ENCODE measurements at regions not wholly inside any gene's neighbourhood (a gene's known extent, or its start where the extent isn't known, plus 50 kb on each side); places are given as distances from the start of the nearest gene placed in this dataset.
"Not testable (repeated sequence)": the region's sequence is repeated elsewhere in the genome, so short reads cannot be mapped to it uniquely, and the experiment has no call there.

DNA sequence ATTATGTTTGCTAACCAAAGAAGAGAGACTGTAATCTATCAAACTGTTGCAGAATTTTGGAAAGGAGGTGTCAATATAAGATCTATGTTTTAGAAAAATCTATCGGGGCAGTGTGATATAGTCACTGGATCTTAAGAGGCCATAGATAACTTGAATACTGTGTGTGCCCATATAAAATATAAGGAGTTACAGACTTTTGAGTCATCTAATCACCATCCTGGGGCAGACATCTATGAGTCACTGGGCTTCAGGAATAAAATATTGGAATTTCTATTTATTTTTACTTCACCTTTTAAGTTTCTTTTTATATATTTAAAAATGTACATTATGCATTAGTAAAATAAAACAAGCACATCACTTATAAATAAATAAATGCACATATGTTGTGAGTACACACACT lies 509.3 kb upstream of the MAN1A1 start:
- DNase-seq, result no peak

DNA sequence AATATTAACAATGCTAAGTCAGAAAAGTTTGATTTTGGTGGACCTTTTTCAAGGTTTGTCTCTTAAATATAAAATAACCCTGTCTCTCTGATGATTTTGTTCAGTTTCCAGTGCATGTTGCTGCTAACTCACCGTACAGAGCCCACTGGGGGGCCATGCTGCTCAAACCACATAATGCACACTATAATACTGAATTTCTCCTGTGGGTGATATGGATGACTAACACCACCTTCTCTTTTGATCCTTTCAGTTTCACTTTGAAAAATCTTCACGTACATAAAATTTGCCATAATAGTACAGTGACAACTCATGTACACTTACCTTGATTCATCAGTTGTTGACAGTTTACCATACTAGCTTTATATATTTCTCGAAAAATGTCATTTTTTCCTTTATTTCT lies 506.6 kb upstream of the MAN1A1 start:
- no peak for DNase-seq

DNA sequence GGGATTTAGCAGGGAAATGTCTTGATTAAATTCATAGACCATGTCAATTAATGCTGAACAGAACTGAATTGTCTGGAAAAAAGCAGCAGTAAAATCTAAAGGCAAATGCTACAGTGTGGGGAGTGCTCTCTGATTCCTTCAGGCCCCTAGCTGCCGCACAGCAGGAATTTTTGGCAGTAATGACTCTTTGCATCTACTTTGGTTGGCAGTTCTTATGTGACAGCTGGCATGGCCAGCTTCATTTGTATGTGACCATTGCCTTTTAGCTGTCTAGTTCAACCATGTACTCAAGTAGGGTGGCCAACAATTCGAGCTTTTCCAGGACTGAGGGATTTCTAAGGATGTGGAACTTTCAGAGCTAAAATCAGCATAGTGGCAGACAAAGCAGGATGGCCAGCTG lies 499.1 kb upstream of the MAN1A1 start:
- no peak for DNase-seq

DNA sequence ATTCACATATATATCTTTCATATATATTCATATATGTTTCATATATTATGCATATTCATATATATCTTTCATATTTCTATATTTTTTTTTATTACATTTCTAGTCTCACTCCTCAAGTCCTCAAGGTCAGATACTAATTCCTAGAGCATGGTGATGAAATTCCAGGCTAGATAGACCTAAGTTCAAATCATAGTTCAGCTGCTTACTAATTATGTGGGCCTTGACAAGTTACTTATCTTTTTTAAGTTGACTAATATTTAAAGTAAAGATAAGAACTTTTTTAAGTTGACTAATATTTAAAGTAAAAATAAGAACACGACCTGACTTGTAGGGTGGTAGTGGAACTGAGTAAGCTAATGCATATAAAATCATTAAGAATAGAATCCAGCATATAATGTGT lies 495.6 kb upstream of the MAN1A1 start:
- DNase-seq, result no peak

DNA sequence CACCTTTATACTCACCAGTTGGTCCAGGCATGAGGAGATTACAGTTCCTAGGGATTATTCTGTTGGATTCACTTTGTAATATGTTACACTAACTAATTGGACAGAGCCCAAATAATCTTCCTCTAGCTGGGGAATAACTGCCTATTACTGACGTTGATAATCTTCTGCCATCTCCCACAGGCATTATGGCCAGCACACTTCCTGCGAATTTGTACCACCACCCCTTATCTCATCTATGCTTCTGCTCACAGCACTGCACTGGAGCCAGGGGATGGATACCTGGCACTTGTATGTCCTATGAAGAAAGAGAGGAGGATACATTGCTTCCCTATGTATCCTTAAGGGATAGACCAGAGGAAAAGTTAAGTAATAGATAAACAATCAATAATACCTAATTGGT lies 494.8 kb upstream of the MAN1A1 start:
- no peak for DNase-seq

DNA sequence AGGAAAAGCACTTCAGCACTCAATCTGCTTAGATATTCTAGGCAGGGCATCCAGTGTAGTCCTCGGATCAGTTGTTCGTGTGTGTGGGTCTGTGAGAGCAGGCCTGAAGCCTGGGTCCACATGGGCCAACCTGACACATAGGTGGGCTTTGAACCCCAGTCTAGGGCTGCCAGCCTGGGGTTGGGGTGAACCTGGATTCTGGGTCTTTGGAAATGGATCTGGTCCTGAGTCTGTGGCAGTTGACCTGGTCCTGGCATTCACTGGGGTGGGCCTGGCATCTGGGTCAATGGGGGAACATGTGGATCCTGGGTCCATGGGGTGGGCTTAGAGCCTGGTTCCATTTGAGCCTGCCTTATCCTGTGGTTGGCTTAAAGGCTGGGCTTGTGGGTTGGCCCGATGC lies 492.6 kb upstream of the MAN1A1 start:
- no peak for DNase-seq

DNA sequence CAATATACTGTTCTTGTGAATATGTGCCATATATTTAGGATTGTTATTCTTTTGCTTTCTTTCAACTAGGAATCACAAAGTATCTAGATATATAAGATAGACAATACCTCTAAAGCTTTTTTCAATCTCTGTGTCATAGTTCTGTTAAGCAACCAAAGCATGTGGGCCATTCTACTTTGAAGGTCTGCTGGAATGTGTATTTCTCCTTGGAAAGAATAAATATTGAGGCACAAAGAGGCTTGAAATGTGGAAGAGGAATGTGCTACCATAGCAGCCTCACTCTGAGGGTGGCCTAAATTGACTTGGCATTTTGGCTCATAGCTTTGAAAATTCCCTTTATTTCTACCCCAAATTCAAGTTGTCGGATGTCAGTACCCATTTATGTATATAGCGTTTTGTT lies 488.5 kb upstream of the MAN1A1 start:
- DNase-seq, result no peak

DNA sequence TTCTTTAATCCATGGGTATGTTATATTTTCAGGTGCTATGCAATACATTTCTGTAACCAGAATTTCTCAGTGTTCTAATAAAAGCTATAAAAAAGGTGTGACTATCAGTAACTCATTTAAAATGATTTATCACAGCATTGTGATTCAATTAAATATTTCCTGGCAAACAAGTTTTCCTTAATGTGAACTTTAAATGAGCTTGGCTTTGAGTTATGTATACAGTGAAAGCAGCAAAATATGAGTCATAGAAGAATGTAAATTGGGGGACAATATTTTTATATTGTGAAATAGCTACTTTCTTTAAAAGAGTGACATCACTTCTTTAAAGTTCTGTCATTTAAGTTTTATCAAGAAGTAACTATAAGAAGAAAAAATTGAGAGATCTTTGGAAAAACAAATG lies 484.9 kb upstream of the MAN1A1 start:
- no peak for DNase-seq

DNA sequence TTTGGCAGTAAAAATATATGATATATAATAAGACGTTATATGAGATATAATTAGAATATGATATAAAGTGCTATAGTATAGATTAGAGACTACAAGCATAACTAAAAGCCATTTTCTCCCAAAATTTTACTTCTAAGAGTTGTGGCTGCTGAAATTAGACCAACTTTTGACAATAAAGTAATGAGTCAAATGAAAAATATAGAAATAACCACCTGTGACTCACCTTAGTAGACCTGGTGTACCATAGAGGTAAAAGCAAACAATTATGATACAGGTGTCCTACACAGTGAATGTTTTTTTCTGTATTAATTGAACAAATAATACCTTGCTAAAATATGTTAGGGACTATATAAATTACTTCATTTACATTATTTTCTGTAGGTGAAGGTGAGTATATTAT lies 482.9 kb upstream of the MAN1A1 start:
- no peak for DNase-seq

DNA sequence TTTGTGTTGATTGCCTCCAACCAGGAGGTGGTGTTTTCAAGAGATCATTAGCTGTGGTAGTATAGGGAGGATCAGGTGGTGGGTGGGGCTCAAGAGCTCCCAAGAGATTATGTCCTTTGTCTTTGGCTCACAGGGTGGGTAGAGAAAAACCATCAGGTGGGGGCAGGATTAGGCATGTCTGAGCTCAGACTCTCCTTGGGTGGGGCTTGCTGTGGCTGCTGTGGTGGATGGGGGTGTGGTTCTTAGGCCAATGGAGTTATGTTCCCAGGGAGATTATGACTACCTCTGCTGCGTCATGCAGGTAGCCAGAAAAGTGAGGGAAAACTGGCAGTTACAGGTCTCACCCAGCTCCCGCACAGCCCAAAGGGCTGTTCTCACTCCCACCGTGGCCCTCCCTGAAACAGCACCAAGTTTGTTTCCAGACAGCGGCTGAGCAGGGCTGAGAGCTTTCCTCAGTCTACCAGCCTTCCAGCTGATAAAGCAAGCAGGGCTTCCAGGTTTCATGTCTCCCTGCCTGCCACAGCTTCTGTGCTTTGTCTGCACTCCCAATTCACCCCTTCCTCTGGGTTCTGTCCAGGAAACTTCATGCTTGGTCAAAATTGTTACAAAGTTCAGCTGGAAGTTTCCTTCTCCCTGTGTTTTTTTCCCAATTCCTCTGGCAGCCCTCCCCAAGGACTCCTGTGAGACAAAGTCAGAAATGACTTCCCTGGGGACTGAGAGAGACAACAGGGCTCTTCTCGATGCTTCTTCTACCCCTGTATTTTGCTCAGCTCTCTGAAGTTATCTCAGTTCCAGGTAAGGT lies 481.1 kb upstream of the MAN1A1 start:
- DNase-seq, result no peak

DNA sequence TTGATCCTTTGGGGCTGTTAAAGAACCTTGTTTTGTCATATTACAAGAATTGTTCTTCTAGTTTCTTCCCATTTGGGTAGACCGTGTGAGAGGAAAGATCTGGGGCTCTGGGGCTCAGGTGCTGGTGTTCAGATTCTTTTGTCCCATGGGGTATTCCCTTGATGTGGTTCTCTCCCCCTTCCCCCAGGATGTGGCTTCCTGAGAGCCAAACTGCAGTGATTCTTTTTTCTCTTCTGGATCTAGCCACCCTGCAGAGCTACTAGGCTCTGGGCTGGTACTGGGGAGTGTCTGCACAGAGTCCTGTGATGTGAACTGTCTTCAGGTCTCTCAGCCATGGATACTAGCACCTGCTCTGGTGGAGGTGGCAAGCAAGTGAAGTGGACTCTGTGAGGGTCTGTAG lies 480.5 kb upstream of the MAN1A1 start:
- DNase-seq, result no peak

DNA sequence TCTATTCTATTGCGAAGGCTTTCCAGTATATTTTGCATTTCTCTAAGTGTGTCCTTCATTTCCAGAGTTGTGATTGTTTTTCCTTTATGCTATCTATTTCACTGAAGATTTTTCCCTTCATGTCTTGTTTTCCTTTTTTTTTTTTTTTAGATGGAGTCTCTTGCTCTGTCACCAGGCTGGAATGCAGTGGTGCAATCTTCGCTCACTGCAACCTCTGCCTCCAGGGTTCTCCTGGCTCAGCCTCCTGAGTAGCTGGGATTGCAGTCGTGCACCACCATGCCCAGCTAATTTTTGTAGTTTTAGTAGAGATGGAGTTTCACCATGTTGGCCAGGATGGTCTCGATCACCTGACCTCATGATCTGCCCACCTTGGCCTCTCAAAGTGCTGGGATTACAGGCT lies 479.9 kb upstream of the MAN1A1 start:
- not testable (repeated sequence) for DNase-seq

DNA sequence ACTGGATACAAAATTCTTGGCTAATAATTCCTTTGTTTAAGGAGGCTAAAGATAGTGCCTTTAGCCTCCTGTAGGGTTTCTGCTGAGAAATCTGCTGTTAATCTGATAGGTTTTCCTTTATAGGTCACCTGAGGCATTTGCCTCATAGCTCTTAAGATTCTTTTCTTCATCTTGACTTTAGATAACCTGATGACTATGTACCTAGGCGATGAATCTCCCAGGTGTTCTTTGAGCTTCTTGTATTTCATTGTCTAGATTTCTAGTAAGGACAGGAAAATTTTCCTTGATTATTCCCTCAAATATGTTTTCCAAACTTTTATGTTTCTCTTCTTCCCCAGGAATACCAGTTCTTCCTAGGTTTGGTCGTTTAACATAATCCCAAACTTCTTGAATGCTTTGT lies 479.4 kb upstream of the MAN1A1 start:
- DNase-seq, result no peak

DNA sequence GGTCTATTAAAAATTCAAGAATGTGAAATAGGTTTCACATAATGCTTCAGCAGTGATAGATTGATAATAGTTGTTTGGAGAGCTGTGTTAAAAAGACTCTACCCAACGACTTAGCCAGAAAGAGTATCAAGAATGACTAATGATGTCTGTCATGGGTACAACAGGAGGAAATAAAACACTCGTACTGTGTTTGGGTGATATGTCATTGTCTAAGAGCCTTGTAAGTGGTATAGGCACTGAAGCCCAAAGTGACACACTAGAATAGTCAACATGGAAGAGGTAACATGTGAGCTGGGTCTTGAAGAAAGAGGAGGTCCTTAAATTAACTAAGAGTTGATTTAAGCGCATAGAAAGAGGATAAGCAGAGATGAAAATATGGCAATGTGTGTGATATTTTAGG lies 471.8 kb upstream of the MAN1A1 start:
- DNase-seq, result no peak

DNA sequence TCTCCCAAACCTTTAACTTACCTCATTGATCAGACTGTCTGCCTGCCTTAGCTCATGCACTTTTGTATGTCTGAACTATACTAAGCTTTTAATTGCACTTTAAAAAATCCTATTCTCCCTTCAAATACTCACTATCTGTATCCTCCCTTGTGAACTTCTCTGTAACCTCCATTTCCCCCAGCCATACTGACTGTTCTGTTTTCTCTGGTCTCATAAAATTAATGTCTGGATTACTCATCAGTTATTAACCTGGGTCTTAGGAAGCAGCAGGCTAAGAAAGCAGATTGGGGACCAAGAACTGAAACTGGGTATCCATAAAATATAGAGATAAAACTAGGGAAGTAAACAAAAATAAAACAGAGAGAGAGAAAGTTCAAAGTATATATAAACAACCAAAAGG lies 469.3 kb upstream of the MAN1A1 start:
- no peak for DNase-seq

DNA sequence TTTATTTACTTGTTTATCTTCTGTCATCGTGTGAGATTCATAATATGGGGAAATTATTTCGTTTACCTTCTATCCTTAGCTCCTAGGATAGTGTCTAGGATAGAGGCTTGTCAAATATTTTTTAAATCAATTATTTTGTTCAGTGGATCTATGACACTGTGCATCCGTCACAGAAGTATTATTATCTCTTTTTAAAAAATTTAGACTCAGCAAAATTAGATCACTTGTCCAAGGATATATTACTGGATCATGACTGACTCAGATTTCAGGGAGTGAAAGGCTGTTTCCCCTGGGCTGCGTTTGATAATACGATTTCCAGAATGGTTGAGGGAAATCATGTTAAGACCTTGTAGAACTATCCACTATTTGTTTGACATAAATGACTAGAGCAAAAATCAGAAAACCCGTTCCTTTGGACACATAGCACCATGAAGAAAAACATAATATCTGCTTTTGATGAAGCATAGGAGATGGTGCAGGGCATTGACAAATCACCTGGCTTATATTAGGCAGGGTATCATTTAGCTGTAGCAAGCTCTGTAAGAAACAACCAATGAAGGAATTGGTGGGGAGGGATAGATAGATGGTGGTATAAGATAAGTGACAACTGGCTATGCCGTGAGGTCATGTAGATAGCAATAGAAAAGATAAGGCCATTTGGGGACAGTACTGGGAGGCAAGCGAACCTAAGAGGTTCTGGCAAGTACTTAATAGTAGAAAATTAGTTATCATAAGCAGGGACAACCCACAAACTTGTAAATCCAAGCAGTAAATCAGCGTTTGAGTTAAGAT lies 465.2 kb upstream of the MAN1A1 start:
- no peak for DNase-seq

DNA sequence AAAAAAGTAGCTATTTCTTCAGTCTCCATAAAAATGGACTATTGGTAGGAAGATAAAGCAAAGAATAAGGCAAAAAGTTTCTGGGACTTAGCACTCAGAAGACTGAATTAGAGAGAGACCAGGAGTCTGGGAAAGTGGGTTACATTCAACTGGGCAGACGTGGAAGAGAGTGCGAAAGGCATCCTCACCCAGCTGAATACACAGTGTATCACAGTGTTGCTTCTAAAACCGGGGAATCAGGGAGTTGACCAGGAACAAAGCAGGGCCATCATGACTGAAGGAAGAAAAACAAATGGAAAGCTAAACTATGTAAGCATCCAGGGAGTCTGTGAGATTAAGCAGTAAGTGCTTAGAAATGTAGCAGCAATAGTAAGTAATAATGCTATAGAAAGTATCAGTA lies 452.9 kb upstream of the MAN1A1 start:
- DNase-seq, result no peak

DNA sequence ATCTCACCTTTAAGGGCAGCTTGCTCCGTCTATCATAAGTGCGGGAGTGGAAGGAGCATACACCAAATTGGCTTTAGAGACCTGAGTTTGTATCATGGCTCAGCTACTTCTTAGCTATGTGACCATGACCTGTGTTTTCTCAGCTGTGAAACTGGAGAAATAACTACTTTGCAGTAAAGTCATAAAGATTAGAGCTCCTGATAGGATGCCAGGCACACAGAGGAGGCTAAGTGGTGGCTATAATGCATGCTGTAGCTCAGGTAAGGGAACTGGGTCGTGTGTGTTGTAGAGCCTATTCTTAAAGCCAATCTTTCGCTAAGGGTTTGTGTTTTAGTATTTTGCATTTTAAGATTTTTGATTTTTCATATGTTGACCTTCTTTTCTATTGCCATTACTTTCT lies 451.5 kb upstream of the MAN1A1 start:
- DNase-seq, result no peak

DNA sequence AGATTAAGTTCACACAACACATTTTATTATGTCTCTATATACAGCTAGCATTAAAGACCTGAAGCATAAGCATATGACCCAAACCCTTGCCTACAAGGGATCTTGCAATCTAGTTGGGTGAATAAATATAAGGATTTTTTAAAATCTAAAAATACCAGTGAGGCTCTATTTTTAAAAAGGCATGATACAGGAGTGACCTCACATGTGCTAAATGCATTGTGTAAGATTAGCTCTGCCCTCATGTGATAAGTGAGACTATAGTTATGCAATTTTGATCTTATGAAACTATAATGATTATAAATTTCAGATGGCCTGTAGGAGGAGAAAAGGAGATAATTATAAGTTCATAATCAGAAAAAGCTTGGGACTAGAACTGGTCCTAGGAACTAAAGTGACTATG lies 451.0 kb upstream of the MAN1A1 start:
- DNase-seq, result no peak

DNA sequence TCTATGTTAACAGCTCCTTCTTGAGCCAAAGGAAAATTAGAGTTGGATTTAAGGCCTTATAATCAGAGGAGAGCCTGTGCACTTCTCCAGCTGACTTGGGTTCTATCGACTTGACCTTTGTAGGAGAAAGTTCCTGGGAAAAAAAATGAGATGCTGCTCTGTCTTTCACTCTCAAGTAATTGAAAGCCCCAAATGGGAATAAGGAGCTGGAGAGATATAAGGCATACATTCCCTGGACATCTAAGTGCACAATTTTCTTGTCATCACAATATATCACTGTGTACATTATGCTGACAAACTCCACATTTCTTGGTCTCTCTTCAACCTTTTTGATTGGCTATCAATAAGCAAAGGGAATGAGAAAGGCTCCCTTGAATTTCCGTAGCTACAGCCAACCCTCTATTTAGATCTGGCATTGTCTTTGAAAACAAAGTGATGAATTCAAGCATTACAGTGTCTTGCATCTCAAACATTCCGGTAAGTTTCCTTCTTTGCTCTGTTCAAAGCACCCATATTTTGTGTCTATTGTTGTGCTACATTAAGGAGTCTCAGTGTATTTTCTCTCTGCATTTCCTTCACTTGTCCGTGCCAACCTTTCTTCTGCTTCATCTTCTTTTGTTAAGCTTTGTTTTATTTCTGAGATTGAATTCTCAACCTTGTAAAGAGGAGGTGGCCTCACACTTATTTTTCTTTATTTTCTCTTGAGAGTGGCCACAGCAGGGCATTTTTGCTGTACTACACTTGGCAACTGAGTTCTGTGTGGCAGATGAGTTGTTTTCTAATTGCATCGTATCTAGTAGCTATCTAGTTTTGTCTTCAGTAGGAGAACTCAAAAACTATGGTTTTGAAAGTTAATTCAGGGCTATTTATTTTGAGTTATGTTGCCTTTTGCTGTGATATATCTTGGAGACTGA lies 450.3 kb upstream of the MAN1A1 start:
- no peak for DNase-seq

DNA sequence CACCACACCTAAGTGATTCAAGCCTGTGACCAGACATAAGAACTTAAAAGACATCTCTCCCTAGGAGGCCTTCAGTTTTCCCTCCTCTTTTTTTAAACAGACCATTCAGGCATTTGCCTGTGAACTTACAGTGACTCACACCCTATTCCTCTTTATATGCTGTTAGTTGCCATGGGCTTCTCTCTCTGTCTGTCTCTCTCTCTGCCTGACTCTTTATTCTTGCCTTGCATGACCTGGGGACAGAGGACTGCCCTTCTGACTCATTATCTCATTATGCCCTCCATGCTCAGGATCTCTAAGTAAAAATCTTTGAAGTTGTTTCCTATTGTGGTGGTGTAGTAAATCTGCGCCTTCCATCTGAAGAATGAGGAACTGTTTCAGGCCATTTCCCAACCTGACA lies 442.2 kb upstream of the MAN1A1 start:
- no peak for DNase-seq

DNA sequence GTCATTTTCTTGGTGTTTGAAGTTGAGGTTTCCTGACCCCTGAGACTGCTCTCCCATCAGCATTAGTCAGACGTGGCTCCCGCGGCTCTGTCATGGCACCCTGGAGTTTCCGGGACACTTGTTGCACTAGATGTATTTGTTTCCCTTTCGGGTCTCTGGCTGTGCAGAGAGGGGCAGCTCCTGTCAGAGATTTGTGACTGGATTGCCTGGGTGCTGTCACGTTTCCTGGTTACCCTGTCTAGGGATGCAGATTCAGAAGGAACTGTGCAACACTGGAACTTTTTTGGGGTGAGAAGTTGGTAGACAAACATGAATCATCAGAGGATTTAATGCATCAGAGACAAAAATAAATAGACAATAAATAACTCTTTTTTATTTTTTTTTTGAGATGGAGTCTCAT lies 431.8 kb upstream of the MAN1A1 start:
- DNase-seq, result no peak

DNA sequence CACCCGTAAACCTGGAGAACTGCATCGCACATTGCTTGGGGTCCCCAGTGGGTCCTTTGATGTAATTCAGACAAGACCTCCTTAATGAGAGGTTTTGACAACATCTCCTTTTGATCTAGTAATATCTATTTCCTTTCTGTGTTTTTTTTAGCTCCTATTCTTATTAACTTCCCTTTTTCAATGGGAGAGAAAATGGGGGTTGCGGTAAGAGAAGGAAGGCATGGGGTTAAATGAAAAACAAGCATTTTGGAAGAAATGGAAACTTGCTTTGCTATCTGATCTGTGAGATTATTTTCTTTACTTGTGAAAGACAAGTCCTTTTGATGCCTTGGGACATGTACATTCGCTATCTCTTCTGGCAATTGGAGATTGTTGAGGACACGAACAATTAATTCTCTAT lies 418.6 kb upstream of the MAN1A1 start:
- DNase-seq, result no peak

Data from activated CD4-positive, CD25-positive, alpha-beta regulatory T cell (primary cell).